ELF-1 (cell line): ENCODE measurements at regions not wholly inside any gene's neighbourhood (a gene's known extent, or its start where the extent isn't known, plus 50 kb on each side); places are given as distances from the start of the nearest gene placed in this dataset.
"Not testable (repeated sequence)": the region's sequence is repeated elsewhere in the genome, so short reads cannot be mapped to it uniquely, and the experiment has no call there.

Experiments
- DNase-seq: peaks from one replicate; pipeline ENCODE4 v3.0.0-alpha.2; 2016; ENCODE audit warnings: low read depth, low spot score

DNA sequence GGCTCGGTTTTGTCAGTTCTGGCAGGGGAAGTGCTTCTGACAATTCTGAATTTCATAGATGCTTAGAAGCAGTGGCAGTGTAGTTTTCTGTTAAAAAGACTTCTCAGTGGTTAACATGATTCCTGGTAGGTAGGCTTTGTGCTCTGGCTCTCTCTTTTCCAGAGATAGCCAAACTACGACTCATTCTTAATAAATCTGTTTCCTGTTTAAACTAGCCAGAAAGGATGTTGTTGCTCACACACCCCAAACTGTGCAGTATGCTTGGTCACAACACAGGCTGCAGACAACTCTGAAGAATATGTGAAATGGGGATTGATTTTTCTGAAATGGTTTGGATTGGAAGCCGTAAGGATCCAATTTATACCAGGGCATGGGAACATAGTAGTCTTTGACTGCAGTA lies 711.5 kb downstream of the PCDH17 start:
- DNase-seq, result no peak

GRCh38 chr13:58352100-58352499 lies 720.6 kb downstream of the PCDH17 start:
- not testable (repeated sequence) for DNase-seq

- no peak for DNase-seq
Observed at GRCh38 chr13:58369936-58370335, 738.4 kb downstream of the PCDH17 start.

DNA sequence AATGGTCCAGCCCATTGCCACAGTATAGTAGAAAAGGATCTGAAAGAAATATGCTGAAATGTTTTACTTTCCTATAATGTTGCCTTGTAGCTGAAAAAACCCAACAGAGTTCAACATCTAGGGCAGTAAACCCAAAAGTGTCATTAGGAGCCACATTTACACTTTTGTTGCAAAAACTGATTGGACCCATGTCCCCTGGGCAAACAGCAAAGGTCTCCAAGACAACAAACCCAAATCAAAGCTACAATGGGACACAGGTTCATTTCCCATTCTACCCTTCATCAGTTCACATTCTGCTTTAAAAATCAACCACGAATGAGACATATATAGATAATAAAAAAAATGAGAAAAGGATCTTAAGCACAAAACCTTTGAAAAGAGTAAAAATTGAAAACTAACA lies 744.8 kb downstream of the PCDH17 start:
- no peak for DNase-seq

DNA sequence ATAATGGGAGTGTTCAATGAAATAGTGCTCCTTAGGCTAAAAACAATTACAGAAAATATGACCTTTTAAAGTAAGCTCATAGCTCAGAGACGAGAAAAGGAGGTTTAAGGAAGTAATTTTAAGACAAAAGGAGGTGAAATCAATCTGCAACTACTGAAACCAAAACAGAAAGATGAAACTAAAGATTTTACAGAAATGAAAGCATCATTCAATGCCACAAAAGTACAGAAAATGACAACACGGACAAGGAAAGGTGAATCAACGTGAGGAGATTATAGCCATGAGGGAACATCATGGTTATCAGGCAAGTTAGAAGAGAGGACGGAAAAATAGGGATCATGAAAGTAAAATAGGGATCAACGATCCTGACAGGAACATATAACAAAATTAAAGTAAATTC lies 745.2 kb downstream of the PCDH17 start:
- no peak for DNase-seq

- DNase-seq, result no peak
Observed at GRCh38 chr13:58379221-58379620, 747.7 kb downstream of the PCDH17 start.

DNA sequence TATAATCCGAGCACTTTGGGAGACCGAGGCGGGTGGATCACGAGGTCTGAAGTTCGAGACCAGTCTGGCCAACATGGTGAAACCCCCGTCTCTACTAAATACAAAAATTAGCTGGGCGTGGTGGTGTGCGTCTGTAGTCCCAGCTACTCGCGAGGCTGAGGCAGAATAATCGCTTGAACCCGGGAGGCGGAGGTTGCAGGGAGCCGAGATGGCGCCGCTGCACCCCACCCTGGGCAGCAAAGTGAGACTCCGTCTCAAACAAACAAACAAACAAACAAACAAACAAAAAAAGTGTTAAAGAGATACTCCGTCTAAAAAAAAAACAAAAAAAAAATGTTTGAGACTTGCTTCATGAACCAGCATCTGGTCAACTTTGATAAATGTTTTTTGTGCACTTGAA lies 753.8 kb downstream of the PCDH17 start:
- not testable (repeated sequence) for DNase-seq

- no peak for DNase-seq
Observed at GRCh38 chr13:58397596-58398387, 766.2 kb downstream of the PCDH17 start.

GRCh38 chr13:58399263-58399662 lies 767.7 kb downstream of the PCDH17 start:
- DNase-seq, result no peak

DNA sequence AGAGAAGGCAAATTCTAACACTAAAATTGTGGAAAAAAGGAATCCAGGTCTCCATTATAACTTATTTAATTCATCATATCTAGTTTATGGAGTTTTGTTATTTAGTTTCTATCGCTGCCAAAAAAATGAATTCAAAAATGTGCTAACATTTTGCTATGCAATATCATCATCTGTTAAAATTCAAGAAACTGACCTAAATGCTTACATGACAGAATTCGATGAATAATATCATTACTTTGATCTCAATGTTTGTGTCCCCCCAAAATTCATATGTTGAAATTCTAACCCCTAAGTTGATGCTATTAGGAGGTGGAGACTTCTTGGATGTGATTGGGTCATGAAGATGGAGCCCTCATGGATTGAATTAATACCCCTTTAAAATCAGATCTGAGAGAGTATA lies 775.0 kb downstream of the PCDH17 start:
- DNase-seq, result no peak

DNA sequence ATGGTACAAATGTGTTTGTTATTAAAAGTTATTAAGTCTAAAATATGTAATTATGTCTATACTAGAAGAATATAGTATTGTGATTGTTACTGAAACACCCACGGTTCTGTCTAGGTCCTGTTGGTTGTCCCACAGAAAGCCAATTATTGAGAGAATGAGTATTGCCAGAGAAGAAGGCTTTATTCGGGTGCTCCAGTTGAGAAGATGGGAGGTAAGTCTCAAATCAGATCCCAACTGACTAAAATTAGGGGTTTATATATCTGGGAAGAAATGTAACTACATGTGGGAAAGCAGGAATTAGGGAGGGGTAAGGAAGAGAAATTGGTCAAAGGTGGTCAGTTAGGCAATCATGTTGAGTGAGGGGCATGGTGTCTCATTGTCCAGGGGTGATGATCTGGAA lies 798.4 kb downstream of the PCDH17 start:
- DNase-seq, result no peak

DNA sequence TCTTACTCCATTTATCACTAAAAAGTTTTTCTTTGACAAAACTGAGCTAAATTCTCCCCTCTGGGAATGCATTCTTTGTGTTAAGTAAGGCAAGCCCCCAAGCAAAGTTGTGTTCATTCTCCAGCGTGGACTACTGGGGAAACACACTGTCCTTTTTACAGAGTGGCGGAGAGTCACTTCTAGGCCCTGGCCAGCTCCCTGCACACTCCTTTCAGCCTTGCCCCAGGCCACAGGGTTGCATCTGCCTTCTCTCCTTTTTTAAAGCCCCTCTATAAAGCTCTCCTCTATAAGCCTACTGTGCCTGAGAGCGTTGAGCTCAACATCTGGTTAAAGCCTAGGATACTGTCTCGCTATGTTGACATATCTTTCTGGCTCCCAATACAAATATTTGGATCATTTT lies 803.4 kb downstream of the PCDH17 start:
- DNase-seq, result peak; percentile 73

GRCh38 chr13:58437427-58437826 lies 805.9 kb downstream of the PCDH17 start:
- no peak for DNase-seq

DNA sequence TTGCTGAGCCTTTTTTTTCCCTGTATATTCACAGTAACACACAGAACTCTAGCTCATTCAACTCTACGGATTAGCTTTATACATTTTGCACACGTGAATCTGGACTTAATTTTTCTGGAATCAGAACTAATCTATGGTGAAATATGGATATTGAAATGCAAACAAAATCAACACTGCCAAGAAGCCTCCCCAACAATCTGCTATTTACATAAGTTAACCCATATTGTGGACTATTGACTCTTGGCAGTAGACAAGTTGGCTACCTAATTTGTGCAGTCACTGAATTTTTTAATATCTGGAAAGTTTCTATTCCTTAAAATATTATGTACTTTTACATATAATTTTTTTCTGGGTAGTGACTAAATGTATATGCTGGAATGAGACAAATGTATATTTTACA lies 815.4 kb downstream of the PCDH17 start:
- no peak for DNase-seq

- peak; percentile 16 for DNase-seq
Observed at GRCh38 chr13:58452123-58452623, 820.6 kb downstream of the PCDH17 start.

- no peak for DNase-seq
Observed at GRCh38 chr13:58455094-58455493, 823.5 kb downstream of the PCDH17 start.

DNA sequence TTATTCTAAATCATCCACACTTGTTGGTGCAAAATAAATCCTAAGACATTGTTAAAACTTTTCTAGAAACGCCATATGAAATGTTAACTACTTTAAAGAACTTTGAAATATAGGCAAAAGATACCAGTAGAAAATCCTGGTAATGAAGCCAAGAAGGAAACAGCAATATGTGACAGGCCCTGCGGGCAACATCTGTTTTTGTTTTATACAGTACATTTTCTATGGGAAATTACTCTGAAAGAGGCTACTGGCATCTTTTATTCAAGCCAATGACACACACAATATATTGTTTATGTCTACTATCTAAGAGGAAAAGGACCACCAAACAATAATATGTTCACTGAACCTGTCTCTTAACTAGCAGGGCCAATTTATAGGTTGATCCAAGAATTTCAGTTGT lies 829.7 kb downstream of the PCDH17 start:
- DNase-seq, result no peak

- no peak for DNase-seq
Observed at GRCh38 chr13:58463841-58464240, 832.3 kb downstream of the PCDH17 start.

GRCh38 chr13:58467176-58467575 lies 835.6 kb downstream of the PCDH17 start:
- DNase-seq, result no peak

- DNase-seq, result no peak
Observed at GRCh38 chr13:58472483-58472882, 840.9 kb downstream of the PCDH17 start.

- DNase-seq, result no peak
Observed at GRCh38 chr13:58474581-58474980, 843.0 kb downstream of the PCDH17 start.

- DNase-seq, result peak; percentile 45
Observed at GRCh38 chr13:58476206-58476918, 844.8 kb downstream of the PCDH17 start.

GRCh38 chr13:58478858-58479257 lies 847.3 kb downstream of the PCDH17 start:
- no peak for DNase-seq
